Stomach (tissue), 4 donors: ENCODE measurements at regions not wholly inside any gene's neighbourhood (a gene's known extent, or its start where the extent isn't known, plus 50 kb on each side); places are given as distances from the start of the nearest gene placed in this dataset.

Experiments
- POLR2A ChIP-seq, 4 donors: fragments of 450-650 bp; IDR thresholded peaks; one replicate each; pipeline ENCODE4 v1.6.1; 2016; ENCODE audit warnings: antibody characterized with exemption in 4 of 4, control low read depth in 2 of 4, mild to moderate bottlenecking in 1 of 4, moderate library complexity in 1 of 4
- POLR2AphosphoS5 ChIP-seq, 3 donors: sonication (generic); formaldehyde crosslinking; IDR thresholded peaks; one replicate each; pipeline ENCODE4 v1.6.1; 2016; ENCODE audit warnings: antibody characterized with exemption in 3 of 3
- TF ChIP-seq, protein P1 (sequence below), 7 experiments: fragments of 450-650 bp in 4 of 7; fragments of 200-600 bp in 3 of 7; sonication (generic) in 3 of 7; IDR thresholded peaks; one replicate each; pipeline ENCODE4 v1.5.1; 2016 to 2019; ENCODE audit warnings: antibody characterized with exemption in 7 of 7, control low read depth in 2 of 7, mild to moderate bottlenecking in 1 of 7

DNA sequence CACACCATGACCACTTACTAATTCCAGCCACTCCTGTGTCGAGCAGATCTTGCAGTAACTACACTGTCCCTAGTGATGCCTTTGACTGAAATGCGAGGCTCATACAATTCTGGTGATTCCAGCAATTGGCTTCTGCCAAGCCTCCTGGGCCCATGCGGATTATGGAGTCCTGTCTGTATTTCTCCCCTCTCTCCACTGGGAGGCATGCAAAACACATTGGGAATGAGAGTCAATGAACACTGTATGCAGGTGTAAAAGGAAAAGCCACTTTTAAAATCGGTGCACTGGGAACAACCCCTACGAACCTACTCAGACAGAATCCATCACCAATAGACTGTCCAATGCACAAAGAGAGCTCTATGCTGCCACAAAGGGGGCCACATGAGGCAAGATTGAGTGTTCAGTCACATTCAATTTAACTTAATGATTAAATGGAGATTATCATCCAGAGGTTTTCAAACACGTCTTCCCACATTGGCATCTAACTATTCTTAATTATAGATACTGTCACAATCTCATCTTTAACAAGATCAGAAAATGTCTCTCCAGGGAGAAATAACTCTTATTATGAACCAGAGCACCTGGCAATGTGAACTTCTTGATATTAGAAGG is 550.6 kb downstream of the GLRX3 start:
- TF ChIP-seq, protein P1, sequence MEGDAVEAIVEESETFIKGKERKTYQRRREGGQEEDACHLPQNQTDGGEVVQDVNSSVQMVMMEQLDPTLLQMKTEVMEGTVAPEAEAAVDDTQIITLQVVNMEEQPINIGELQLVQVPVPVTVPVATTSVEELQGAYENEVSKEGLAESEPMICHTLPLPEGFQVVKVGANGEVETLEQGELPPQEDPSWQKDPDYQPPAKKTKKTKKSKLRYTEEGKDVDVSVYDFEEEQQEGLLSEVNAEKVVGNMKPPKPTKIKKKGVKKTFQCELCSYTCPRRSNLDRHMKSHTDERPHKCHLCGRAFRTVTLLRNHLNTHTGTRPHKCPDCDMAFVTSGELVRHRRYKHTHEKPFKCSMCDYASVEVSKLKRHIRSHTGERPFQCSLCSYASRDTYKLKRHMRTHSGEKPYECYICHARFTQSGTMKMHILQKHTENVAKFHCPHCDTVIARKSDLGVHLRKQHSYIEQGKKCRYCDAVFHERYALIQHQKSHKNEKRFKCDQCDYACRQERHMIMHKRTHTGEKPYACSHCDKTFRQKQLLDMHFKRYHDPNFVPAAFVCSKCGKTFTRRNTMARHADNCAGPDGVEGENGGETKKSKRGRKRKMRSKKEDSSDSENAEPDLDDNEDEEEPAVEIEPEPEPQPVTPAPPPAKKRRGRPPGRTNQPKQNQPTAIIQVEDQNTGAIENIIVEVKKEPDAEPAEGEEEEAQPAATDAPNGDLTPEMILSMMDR (IDR thresholded peaks at IDR 0.05) = no peak
- TF ChIP-seq POLR2A (IDR thresholded peaks at IDR 0.05) = no peak
- no peak for TF ChIP-seq POLR2AphosphoS5 (IDR thresholded peaks at IDR 0.05)
